ENCODE measurements at regions not wholly inside any gene's neighbourhood (a gene's known extent, or its start where the extent isn't known, plus 50 kb on each side); places are given as distances from the start of the nearest gene placed in this dataset.

- ATAC-seq (no peak), FAIRE-seq (no peak), DNase-seq (ENCODE audit: low read depth in 1 of 2, low spot score in 1 of 2) (no peak)
- TF ChIP-seq RFX5 (IDR thresholded peaks at IDR 0.05): no peak
- no peak for TF ChIP-seq MYC (IDR thresholded peaks at IDR 0.05; ENCODE audit: borderline replicate concordance, low read length)
- no peak for TF ChIP-seq MAFK (IDR thresholded peaks at IDR 0.05; ENCODE audit: partially characterized antibody)
- TF ChIP-seq CHD4 (IDR thresholded peaks at IDR 0.05; ENCODE audit: borderline replicate concordance): no peak
- no peak for TF ChIP-seq ESRRA (IDR thresholded peaks at IDR 0.05; ENCODE audit: borderline replicate concordance, low read length)
- no peak for TF ChIP-seq FOSB (CRISPR knock-in tag; IDR thresholded peaks at IDR 0.05)
- no peak for TF ChIP-seq EHF (CRISPR knock-in tag; IDR thresholded peaks at IDR 0.05)
- no peak for TF ChIP-seq ZNF302 (CRISPR knock-in tag; IDR thresholded peaks at IDR 0.05)
- TF ChIP-seq KDM5A (IDR thresholded peaks at IDR 0.05): no peak
- no peak for TF ChIP-seq PHF8 (IDR thresholded peaks at IDR 0.05; ENCODE audit: borderline replicate concordance, low read depth)
- TF ChIP-seq ATOH8 (CRISPR knock-in tag; IDR thresholded peaks at IDR 0.05; ENCODE audit: low read depth): no peak
- TF ChIP-seq ZSCAN20 (CRISPR knock-in tag; IDR thresholded peaks at IDR 0.05): no peak
- TF ChIP-seq NR3C1 (IDR thresholded peaks at IDR 0.05): no peak
- no peak for TF ChIP-seq MAX (IDR thresholded peaks at IDR 0.05)
- no peak for TF ChIP-seq ZC3H11A (IDR thresholded peaks at IDR 0.05)
- no peak for TF ChIP-seq NFE2L2 (conservative IDR thresholded peaks at IDR 0.05; ENCODE audit: low read length)
- no peak for TF ChIP-seq RNF2 (IDR thresholded peaks at IDR 0.05; ENCODE audit: borderline replicate concordance, low read depth)
- WGBS (ENCODE audit: missing lambda C conversion rate): 25% methylated on average over 7 of the region's 7 CpGs
- ChIA-PET CTCF (no interaction called here), POLR2A (no interaction called here)
- Histone ChIP-seq H3K4me1 (no peaks in the 10 kb centered on the region), H3K4me2 (no peak overlapping the region), H3K27ac (no peak overlapping the region), H3K9me3 (no peaks in the 10 kb centered on the region), H3K4me3 (no peak overlapping the region)
Observed at GRCh38 chr12:129971721-129972120, 67.9 kb upstream of the TMEM132D start.

GRCh38 chr12:129973236-129973961, 69.6 kb upstream of the TMEM132D start:
- Histone ChIP-seq H3K4me1 (no peaks in the 10 kb centered on the region), H3K27ac (no peak overlapping the region), H3K4me3 (no peak overlapping the region), H3K4me2 (no peak overlapping the region), H3K9me3 (no peaks in the 10 kb centered on the region)
- POLR2A ChIA-PET: no interaction called here
- CTCF ChIA-PET: no interaction called here
- no peak for DNase-seq (ENCODE audit: low read depth in 1 of 2, low spot score in 1 of 2)
- FAIRE-seq: no peak
- no peak for TF ChIP-seq FOXS1 (CRISPR knock-in tag; IDR thresholded peaks at IDR 0.05)
- no peak for TF ChIP-seq HOXA7 (CRISPR knock-in tag; IDR thresholded peaks at IDR 0.05)
- TF ChIP-seq NPAS2 (CRISPR knock-in tag; IDR thresholded peaks at IDR 0.05; ENCODE audit: borderline replicate concordance): no peak
- no peak for TF ChIP-seq PBX3 (IDR thresholded peaks at IDR 0.05)
- TF ChIP-seq CTCF (IDR thresholded peaks at IDR 0.05): no peak
- TF ChIP-seq RNF2 (IDR thresholded peaks at IDR 0.05; ENCODE audit: borderline replicate concordance, low read depth): no peak
- TF ChIP-seq MAX (IDR thresholded peaks at IDR 0.05): no peak
- no peak for TF ChIP-seq EHF (CRISPR knock-in tag; IDR thresholded peaks at IDR 0.05)
- TF ChIP-seq PHF8 (IDR thresholded peaks at IDR 0.05; ENCODE audit: borderline replicate concordance, low read depth): no peak
- TF ChIP-seq ZNF302 (CRISPR knock-in tag; IDR thresholded peaks at IDR 0.05): no peak
- no peak for TF ChIP-seq ZSCAN20 (CRISPR knock-in tag; IDR thresholded peaks at IDR 0.05)
- TF ChIP-seq JUNB (IDR thresholded peaks at IDR 0.05): no peak
- no peak for ATAC-seq
- WGBS (ENCODE audit: missing lambda C conversion rate): 2% methylated on average over 6 of the region's 6 CpGs
